Tibial artery (tissue), 4 donors: ENCODE measurements at regions not wholly inside any gene's neighbourhood (a gene's known extent, or its start where the extent isn't known, plus 50 kb on each side); places are given as distances from the start of the nearest gene placed in this dataset.

ENCODE experiments used
- DNase-seq, 2 donors: peaks; one replicate each; pipeline ENCODE4 v3.0.0-alpha.2; 2019
- H3K27ac ChIP-seq, 2 donors: fragments of 200-600 bp; sonication (generic) in 1 of 2; 1 replicate in 1 of 2; 2 replicates in 1 of 2; pipeline ENCODE4 v1.5.1; 2018 to 2019; ENCODE audit warnings: mild to moderate bottlenecking in 1 of 2
- H3K27me3 ChIP-seq, 2 donors: fragments of 200-600 bp; sonication (generic) in 1 of 2; one replicate each; pipeline versions ENCODE4 v1.5.1 to v1.6.0; 2016 to 2019
- H3K36me3 ChIP-seq, 3 donors: fragments of 200-600 bp; sonication (generic) in 2 of 3; one replicate each; pipeline ENCODE4 v1.5.1; 2016 to 2019; ENCODE audit warnings: mild to moderate bottlenecking in 2 of 3
- H3K4me1 ChIP-seq, 4 donors: fragments of 200-600 bp; sonication (generic) in 2 of 4; 1 replicate in 3 of 4; 2 replicates in 1 of 4; pipeline ENCODE4 v1.5.1; 2016 to 2019
- H3K4me3 ChIP-seq, 2 donors: fragments of 200-600 bp; sonication (generic) in 1 of 2; 1 replicate in 1 of 2; 2 replicates in 1 of 2; pipeline ENCODE4 v1.5.1; 2018 to 2019; ENCODE audit warnings: mild to moderate bottlenecking in 2 of 2
- H3K9me3 ChIP-seq, 3 donors: fragments of 200-600 bp; sonication (generic) in 1 of 3; one replicate each; pipeline ENCODE4 v1.5.1; 2016 to 2019
- CTCF ChIP-seq, 2 experiments: fragments of 200-600 bp in 1 of 2; fragments of 450-650 bp in 1 of 2; IDR thresholded peaks; one replicate each; pipeline ENCODE4 v1.5.1; 2017 to 2019; ENCODE audit warnings: antibody characterized with exemption in 2 of 2, mild to moderate bottlenecking in 1 of 2, moderate library complexity in 1 of 2
- intact Hi-C: fragments of 100-400 bp; cut with DNase I; formaldehyde crosslinking; loops from one replicate; pipeline ENCODE4 v1.15.0; 2023; ENCODE audit warnings: low total_unique reads

- no peak overlapping the region for H3K27ac ChIP-seq
- no peak for TF ChIP-seq CTCF (IDR thresholded peaks at IDR 0.05)
Observed at GRCh38 chr21:16310176-16310575, 580.4 kb downstream of the USP25 start.

GRCh38 chr21:16311229-16311628 is 581.4 kb downstream of the USP25 start:
- intact Hi-C loops = no loop called here
- no peaks in the 10 kb centered on the region for H3K4me1 ChIP-seq
- no peaks in the 10 kb centered on the region for H3K27me3 ChIP-seq
- no peak overlapping the region for H3K27ac ChIP-seq
- TF ChIP-seq CTCF (IDR thresholded peaks at IDR 0.05) = no peak
- H3K36me3 ChIP-seq = no peaks in the 10 kb centered on the region
- no peak overlapping the region for H3K4me3 ChIP-seq
- no peak for DNase-seq
- H3K9me3 ChIP-seq = no peaks in the 10 kb centered on the region

More at GRCh38 chr21:16310176-16310575, 580.4 kb downstream of the USP25 start:
- no peaks in the 10 kb centered on the region for H3K4me1 ChIP-seq
- H3K4me3 ChIP-seq = no peak overlapping the region
- DNase-seq = no peak
- no peaks in the 10 kb centered on the region for H3K27me3 ChIP-seq
- no peaks in the 10 kb centered on the region for H3K9me3 ChIP-seq
- intact Hi-C loops = no loop called here
- H3K36me3 ChIP-seq = no peaks in the 10 kb centered on the region

DNA sequence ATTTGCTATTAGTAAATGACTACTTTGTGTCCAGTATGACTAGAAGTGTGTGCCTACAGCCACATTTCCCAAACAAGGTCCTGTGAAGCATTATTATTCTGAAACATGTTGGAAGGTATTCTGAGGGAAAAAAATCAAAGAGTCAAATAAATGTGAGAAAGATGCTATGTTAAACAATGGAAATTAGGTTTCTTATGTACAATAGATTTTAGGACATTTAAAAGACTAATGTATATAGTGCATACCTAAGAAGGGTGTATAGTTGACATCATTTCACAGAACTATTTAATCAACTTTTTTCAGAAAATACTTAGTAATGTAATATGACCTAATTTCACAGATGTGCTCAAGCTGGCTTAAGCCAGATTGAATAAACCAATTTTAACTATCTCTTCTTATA is 582.5 kb downstream of the USP25 start:
- no peak for TF ChIP-seq CTCF (IDR thresholded peaks at IDR 0.05)
- no peak for DNase-seq
- Histone ChIP-seq H3K4me1 (no peaks in the 10 kb centered on the region), H3K9me3 (no peaks in the 10 kb centered on the region), H3K27me3 (no peaks in the 10 kb centered on the region), H3K27ac (no peak overlapping the region), H3K4me3 (no peak overlapping the region), H3K36me3 (no peaks in the 10 kb centered on the region)
- intact Hi-C loops = no loop called here

DNA sequence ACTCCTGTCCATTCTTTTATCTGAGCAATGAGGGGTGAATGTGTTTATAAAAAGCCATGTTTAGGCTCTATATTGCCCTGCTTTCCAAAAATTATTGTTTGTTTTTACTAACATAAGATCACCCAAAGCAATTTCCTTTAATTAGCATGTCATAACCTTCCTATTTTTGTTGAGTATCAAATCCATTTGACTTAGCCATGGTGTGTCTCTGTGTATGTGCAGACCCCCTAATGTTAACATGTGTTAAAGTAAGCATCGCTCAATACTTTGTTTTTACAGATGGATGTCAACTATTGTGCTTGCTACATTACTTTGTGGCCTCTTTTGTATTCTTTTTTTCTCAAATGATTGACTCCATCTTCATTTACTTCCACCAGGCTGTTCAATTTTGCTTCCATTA is 585.4 kb downstream of the USP25 start:
- Histone ChIP-seq H3K9me3 (no peaks in the 10 kb centered on the region), H3K27me3 (no peaks in the 10 kb centered on the region), H3K4me1 (no peaks in the 10 kb centered on the region), H3K4me3 (no peak overlapping the region), H3K36me3 (no peaks in the 10 kb centered on the region), H3K27ac (no peak overlapping the region)
- no peak for DNase-seq
- TF ChIP-seq CTCF (IDR thresholded peaks at IDR 0.05) = no peak
- intact Hi-C loops = no loop called here

DNA sequence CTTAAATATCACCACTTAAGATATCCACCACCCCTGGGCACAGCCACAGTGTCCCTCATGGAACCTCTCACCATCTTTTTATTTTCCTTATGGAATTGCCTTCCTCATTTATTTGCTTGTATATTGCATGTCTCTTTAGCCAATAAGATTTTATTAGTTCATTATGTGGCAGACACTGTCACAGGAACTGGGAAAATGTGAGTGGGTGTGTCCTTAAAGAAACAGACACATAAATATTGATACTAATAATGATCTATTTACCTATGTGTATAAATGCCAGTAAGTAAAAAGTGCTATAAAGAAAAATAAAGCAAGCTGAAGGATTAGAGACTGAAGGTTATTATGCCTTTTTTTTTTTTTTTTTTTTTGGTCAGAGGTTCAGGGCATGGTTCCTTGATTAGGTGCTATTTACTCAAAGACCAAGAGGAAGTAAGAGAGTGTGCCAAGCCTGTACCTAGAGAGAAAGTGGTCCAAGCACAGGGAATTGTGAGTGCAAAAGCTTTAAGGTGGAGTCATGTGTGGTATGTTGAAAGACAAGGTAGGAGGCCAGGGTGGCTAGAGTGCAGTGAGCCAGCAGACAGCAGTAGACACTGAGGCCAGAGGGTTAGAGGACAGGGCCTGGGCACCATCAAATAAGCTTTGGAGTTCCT is 589.0 kb downstream of the USP25 start:
- intact Hi-C loops = no loop called here
- Histone ChIP-seq H3K4me1 (peaks cover 0 to 23% (median 3%) of the 10 kb centered on the region in 4 donors), H3K4me3 (no peak overlapping the region), H3K36me3 (no peaks in the 10 kb centered on the region), H3K9me3 (no peaks in the 10 kb centered on the region), H3K27me3 (no peaks in the 10 kb centered on the region), H3K27ac (no peak overlapping the region)
- TF ChIP-seq CTCF (IDR thresholded peaks at IDR 0.05) = no peak
- no peak for DNase-seq

- TF ChIP-seq CTCF (IDR thresholded peaks at IDR 0.05) = no peak
- intact Hi-C loops = no loop called here
Observed at GRCh38 chr21:16320110-16320509, 590.3 kb downstream of the USP25 start.

More at GRCh38 chr21:16320110-16320509, 590.3 kb downstream of the USP25 start:
- Histone ChIP-seq H3K4me3 (no peak overlapping the region), H3K27me3 (no peaks in the 10 kb centered on the region), H3K9me3 (no peaks in the 10 kb centered on the region), H3K4me1 (peaks cover 0 to 35% (median 5%) of the 10 kb centered on the region in 4 donors), H3K36me3 (no peaks in the 10 kb centered on the region), H3K27ac (no peak overlapping the region)
- DNase-seq = no peak
